ENCODE measurements at regions not wholly inside any gene's neighbourhood (a gene's known extent, or its start where the extent isn't known, plus 50 kb on each side); places are given as distances from the start of the nearest gene placed in this dataset.

GRCh38 chr1:235043234-235043633, 85.4 kb downstream of the TOMM20 start:
- TF ChIP-seq CTCF (IDR thresholded peaks at IDR 0.05; ENCODE audit: insufficient read depth, low read length) (no peak), GABPA (IDR thresholded peaks at IDR 0.05; ENCODE audit: low read depth) (no peak), REST (IDR thresholded peaks at IDR 0.05; ENCODE audit: insufficient replicate concordance, low read depth) (no peak), POLR2AphosphoS5 (IDR thresholded peaks at IDR 0.05; ENCODE audit: low read depth) (no peak), SPI1 (IDR thresholded peaks at IDR 0.05; ENCODE audit: borderline replicate concordance, low read depth) (no peak)

Measured in HL-60 (cell line).